Right lobe of liver (tissue), 6 donors: ENCODE measurements at regions not wholly inside any gene's neighbourhood (a gene's known extent, or its start where the extent isn't known, plus 50 kb on each side); places are given as distances from the start of the nearest gene placed in this dataset.

Experiments
- ATAC-seq, 4 donors: fragments of 200-7000 bp; cut with Tn5 transposase; one replicate each; pipeline ENCODE4 v1.9.1; 2020; ENCODE audit warnings: mild to moderate bottlenecking in 4 of 4, moderate library complexity in 4 of 4
- DNase-seq, 3 donors: peaks; one replicate each; pipeline ENCODE4 v3.0.0-alpha.2; 2020
- H3K27ac ChIP-seq, 3 donors: fragments of 200-600 bp; one replicate each; pipeline ENCODE4 v1.8.0; 2022
- H3K27me3 ChIP-seq, 2 donors: fragments of 200-600 bp; one replicate each; pipeline ENCODE4 v1.8.0; 2022
- H3K36me3 ChIP-seq, 4 donors: fragments of 200-600 bp; sonication (generic) in 1 of 4; one replicate each; pipeline versions ENCODE4 v1.5.1 to v1.8.0; 2017 to 2022; ENCODE audit warnings: control low read depth in 1 of 4
- H3K4me1 ChIP-seq, 4 donors: fragments of 200-600 bp; sonication (generic) in 1 of 4; one replicate each; pipeline versions ENCODE4 v1.5.1 to v1.8.0; 2017 to 2022; ENCODE audit warnings: control low read depth in 1 of 4
- H3K4me3 ChIP-seq, 3 donors: fragments of 200-600 bp; one replicate each; pipeline ENCODE4 v1.8.0; 2022
- H3K9me3 ChIP-seq, 4 donors: fragments of 200-600 bp; sonication (generic) in 1 of 4; one replicate each; pipeline versions ENCODE4 v1.5.1 to v1.8.0; 2017 to 2022; ENCODE audit warnings: control low read depth in 1 of 4
- CTCF ChIP-seq, 4 donors: fragments of 200-600 bp in 3 of 4; fragments of 450-650 bp in 1 of 4; IDR thresholded peaks; one replicate each; pipeline versions ENCODE4 v1.5.1 to v1.8.0; 2016 to 2022; ENCODE audit warnings: antibody characterized with exemption in 4 of 4, mild to moderate bottlenecking in 2 of 4
- POLR2A ChIP-seq: fragments of 450-650 bp; IDR thresholded peaks from one replicate; pipeline ENCODE4 v1.6.1; 2017; ENCODE audit warnings: antibody characterized with exemption, mild to moderate bottlenecking
- WGBS: methylation state at CpG from one replicate; pipeline ENCODE4 v1.1.6; 2018; ENCODE audit warnings: low coverage, low lambda C conversion rate; ENCODE audit not compliant: insufficient coverage; ENCODE audit errors: missing lambda C conversion rate; 5-methylcytosine and 5-hydroxymethylcytosine counted together
- intact Hi-C, 2 donors: fragments of 100-400 bp; cut with DNase I; formaldehyde crosslinking; loops; one replicate each; pipeline versions ENCODE4 v1.11.2 to v1.14.1; 2022
- donor health status: DM: no; HTN: yes; CAD: no.
- donor health status: DM: no; HTN: no; CAD: no.
- donor health status: DM: no; HTN: no; CAD: no.
- donor health status: DM: no; HTN: yes; CAD: no.
- donor health status: DM: no; HTN: yes; CAD: no.

GRCh38 chr12:93144109-93144508 is 215.0 kb upstream of the EEA1 start:
- Histone ChIP-seq H3K9me3 (no peaks in the 10 kb centered on the region), H3K4me1 (peaks cover 0 to 11% (median 2%) of the 10 kb centered on the region in 4 donors), H3K27ac (no peak overlapping the region), H3K27me3 (no peaks in the 10 kb centered on the region), H3K36me3 (no peaks in the 10 kb centered on the region), H3K4me3 (no peak overlapping the region)
- no peak for TF ChIP-seq CTCF (IDR thresholded peaks at IDR 0.05)
- no peak for TF ChIP-seq POLR2A
- ATAC-seq (no peak), DNase-seq (no peak)
- intact Hi-C loops: no loop called here
- 90% methylated on average over 2 of the region's 2 CpGs for WGBS

GRCh38 chr12:93145086-93145485 is 216.0 kb upstream of the EEA1 start:
- DNase-seq: no peak
- H3K27me3 ChIP-seq: no peaks in the 10 kb centered on the region
- peak; percentile 35 to 58 (median 41) for ATAC-seq
- H3K36me3 ChIP-seq: no peaks in the 10 kb centered on the region
- no peak for TF ChIP-seq POLR2A
- no peak for TF ChIP-seq CTCF (IDR thresholded peaks at IDR 0.05)
- H3K9me3 ChIP-seq: no peaks in the 10 kb centered on the region
- H3K4me1 ChIP-seq: peaks cover 0 to 10% (median 2%) of the 10 kb centered on the region in 4 donors
- H3K4me3 ChIP-seq: no peak overlapping the region
- no peak overlapping the region for H3K27ac ChIP-seq
- intact Hi-C loops: no loop called here
- WGBS: 29% methylated on average over 5 of the region's 5 CpGs

GRCh38 chr12:93146263-93146939 is 217.3 kb upstream of the EEA1 start:
- H3K27me3 ChIP-seq: no peaks in the 10 kb centered on the region
- H3K4me1 ChIP-seq: peaks cover 0 to 8% (median 3%) of the 10 kb centered on the region in 4 donors
- TF ChIP-seq POLR2A (no peak), CTCF (IDR thresholded peaks at IDR 0.05) (no peak)
- intact Hi-C loops: no loop called here
- H3K27ac ChIP-seq: no peak overlapping the region
- 83% methylated on average over 4 of the region's 4 CpGs for WGBS
- H3K9me3 ChIP-seq: no peaks in the 10 kb centered on the region
- no peak for ATAC-seq
- no peak for DNase-seq
- H3K4me3 ChIP-seq: no peak overlapping the region
- no peaks in the 10 kb centered on the region for H3K36me3 ChIP-seq

GRCh38 chr12:93146970-93147369 is 217.9 kb upstream of the EEA1 start:
- Histone ChIP-seq H3K27me3 (no peaks in the 10 kb centered on the region), H3K9me3 (no peaks in the 10 kb centered on the region), H3K4me1 (peaks cover 0 to 14% (median 4%) of the 10 kb centered on the region in 4 donors), H3K27ac (no peak overlapping the region), H3K36me3 (no peaks in the 10 kb centered on the region), H3K4me3 (no peak overlapping the region)
- ATAC-seq (no peak), DNase-seq (no peak)
- TF ChIP-seq CTCF (IDR thresholded peaks at IDR 0.05) (no peak), POLR2A (no peak)
- intact Hi-C loops: no loop called here

- TF ChIP-seq POLR2A: no peak
- TF ChIP-seq CTCF (IDR thresholded peaks at IDR 0.05): no peak
- Histone ChIP-seq H3K4me1 (peaks cover 0 to 14% (median 4%) of the 10 kb centered on the region in 4 donors), H3K9me3 (no peaks in the 10 kb centered on the region), H3K36me3 (no peaks in the 10 kb centered on the region), H3K27me3 (no peaks in the 10 kb centered on the region), H3K27ac (no peak overlapping the region), H3K4me3 (no peak overlapping the region)
- WGBS: 72% methylated on average over 3 of the region's 3 CpGs
- intact Hi-C loops: no loop called here
- DNase-seq: no peak
- no peak for ATAC-seq
Observed at GRCh38 chr12:93148412-93148811, 219.3 kb upstream of the EEA1 start.
